T-helper 2 cell treated with Interferon-gamma antibody and Interleukin-4, amounts not matched to agents 5 μg/mL and 100 μg/mL, for 36 hours (primary cell): ENCODE measurements at regions not wholly inside any gene's neighbourhood (a gene's known extent, or its start where the extent isn't known, plus 50 kb on each side); places are given as distances from the start of the nearest gene placed in this dataset.

Experiments used
- DNase-seq: peaks from one replicate; pipeline ENCODE4 v3.0.0; 2021; ENCODE audit warnings: low spot score
- H3K27ac Mint-ChIP-seq: one replicate; pipeline ENCODE4 v1.8.0; 2021; ENCODE audit warnings: mild to moderate bottlenecking, mixed read lengths
- H3K27me3 Mint-ChIP-seq: one replicate; pipeline ENCODE4 v1.8.0; 2021; ENCODE audit warnings: low read depth, mixed read lengths
- H3K36me3 Mint-ChIP-seq: one replicate; pipeline ENCODE4 v1.8.0; 2021; ENCODE audit warnings: low read depth, mixed read lengths
- H3K4me1 Mint-ChIP-seq: one replicate; pipeline ENCODE4 v1.8.0; 2021; ENCODE audit warnings: low read depth, mixed read lengths
- H3K4me3 Mint-ChIP-seq: one replicate; pipeline ENCODE4 v1.8.0; 2022; ENCODE audit warnings: mild to moderate bottlenecking, moderate library complexity, mixed read lengths
- H3K9me3 Mint-ChIP-seq: one replicate; pipeline ENCODE4 v1.8.0; 2021; ENCODE audit warnings: mixed read lengths

DNA sequence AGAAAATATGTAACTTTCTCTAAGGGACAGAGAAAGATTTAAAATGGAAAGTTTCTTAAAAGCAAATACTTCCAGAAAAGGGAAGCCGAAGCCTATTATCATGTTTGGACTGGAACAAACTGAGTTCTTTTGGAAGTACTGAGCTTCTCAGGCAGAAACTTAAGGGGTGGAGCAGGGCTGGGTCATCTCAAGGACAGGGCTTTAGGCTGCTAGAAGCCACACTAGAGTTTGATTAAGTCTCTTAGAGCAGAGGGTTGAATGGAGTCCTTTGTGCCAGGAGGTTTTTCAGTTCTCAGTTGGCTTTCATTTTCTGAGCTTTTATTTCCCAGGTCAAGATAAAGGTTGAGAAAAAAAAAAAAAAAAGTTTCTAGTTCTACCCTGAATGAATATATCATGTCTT is 432.7 kb downstream of the SLITRK5 start:
- DNase-seq: no peak
- H3K27ac Mint-ChIP-seq: no peak overlapping the region
- H3K4me3 Mint-ChIP-seq: no peak overlapping the region
- no peaks in the 10 kb centered on the region for H3K36me3 Mint-ChIP-seq
- H3K9me3 Mint-ChIP-seq: peaks cover 18% of the 10 kb centered on the region
- H3K4me1 Mint-ChIP-seq: no peaks in the 10 kb centered on the region
- H3K27me3 Mint-ChIP-seq: no peaks in the 10 kb centered on the region

DNA sequence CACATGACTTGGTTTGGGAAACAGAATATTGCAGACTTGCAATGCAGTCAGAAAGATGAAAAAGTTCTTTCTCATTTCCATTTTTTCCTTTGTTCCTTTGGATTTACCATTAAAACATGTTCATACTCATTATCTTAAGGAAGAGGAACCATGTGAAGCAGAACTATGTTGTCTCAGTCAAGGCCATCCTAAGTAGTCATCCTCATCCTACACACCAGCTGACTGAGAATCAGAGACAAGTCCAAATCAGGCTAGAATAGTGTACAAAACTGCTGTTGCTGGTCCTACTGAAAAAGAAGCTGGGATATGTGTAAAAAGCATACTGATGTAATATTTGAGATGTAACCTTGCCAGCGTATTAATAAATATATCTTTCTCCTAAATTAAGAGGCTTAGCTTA is 433.4 kb downstream of the SLITRK5 start:
- Mint-ChIP-seq H3K27ac (no peak overlapping the region), H3K4me1 (no peaks in the 10 kb centered on the region), H3K4me3 (no peak overlapping the region), H3K27me3 (no peaks in the 10 kb centered on the region), H3K9me3 (peaks cover 18% of the 10 kb centered on the region), H3K36me3 (no peaks in the 10 kb centered on the region)
- DNase-seq: no peak

DNA sequence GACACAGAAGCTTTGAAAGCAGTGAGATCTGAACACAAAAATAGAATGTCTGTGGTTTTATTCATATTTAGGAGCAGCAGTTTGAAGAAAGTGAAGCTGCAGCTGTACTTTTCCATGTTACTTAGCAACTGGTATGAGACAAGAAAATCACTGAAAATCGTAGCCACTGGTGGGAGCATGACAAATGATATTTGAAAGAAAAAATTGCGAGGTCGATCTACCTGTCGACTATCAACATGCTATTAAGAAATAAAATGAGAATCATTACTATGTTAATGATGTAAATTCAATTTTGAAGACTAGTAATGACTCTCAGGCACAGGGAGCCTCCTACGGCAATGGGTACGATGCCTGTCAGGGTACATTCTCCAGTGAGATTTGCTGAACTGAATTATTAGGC is 436.4 kb downstream of the SLITRK5 start:
- no peaks in the 10 kb centered on the region for H3K36me3 Mint-ChIP-seq
- H3K4me1 Mint-ChIP-seq: no peaks in the 10 kb centered on the region
- DNase-seq: no peak
- H3K27ac Mint-ChIP-seq: no peak overlapping the region
- H3K9me3 Mint-ChIP-seq: peaks cover 5% of the 10 kb centered on the region
- H3K27me3 Mint-ChIP-seq: no peaks in the 10 kb centered on the region
- no peak overlapping the region for H3K4me3 Mint-ChIP-seq

DNA sequence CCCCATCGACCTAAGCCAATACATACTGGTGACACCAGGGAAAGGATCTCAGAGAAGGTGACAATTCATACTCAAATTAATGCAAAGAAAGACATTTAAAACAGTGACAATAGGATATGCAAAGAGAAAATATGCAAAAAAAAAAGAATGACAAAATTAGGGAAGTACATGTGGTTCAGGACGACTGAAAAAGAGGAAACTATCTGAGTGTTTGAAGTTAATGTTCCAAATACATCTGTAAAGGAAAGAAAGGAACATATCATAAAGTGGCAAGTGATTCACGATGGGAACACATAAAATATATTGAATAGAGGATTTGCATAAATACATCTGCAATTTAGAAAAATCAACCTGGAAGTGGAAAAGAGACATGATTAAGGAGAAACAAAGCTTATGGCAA is 441.4 kb downstream of the SLITRK5 start:
- Mint-ChIP-seq H3K27ac (no peak overlapping the region), H3K36me3 (no peaks in the 10 kb centered on the region), H3K4me3 (no peak overlapping the region), H3K4me1 (no peaks in the 10 kb centered on the region), H3K9me3 (peaks cover 4% of the 10 kb centered on the region), H3K27me3 (no peaks in the 10 kb centered on the region)
- no peak for DNase-seq

DNA sequence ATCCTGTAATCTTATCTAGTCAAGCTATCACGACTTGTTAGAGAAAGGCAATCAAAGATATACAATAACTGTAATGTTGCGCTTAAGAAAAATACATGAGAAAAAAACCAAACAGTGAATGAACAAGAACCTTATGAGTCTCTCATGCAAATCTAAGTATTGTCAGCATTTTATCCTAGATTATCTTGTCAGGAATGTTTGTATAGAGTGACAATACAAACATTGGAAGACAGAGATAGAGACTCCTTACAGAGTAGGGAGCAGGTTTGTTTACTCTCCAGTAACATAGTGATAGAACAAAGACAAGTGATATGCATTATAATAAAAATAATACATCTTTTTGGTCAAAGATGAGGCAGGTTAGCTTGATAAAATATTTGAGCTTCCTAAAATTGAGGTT is 444.8 kb downstream of the SLITRK5 start:
- peaks cover 9% of the 10 kb centered on the region for H3K9me3 Mint-ChIP-seq
- H3K4me1 Mint-ChIP-seq: no peaks in the 10 kb centered on the region
- H3K4me3 Mint-ChIP-seq: no peak overlapping the region

DNA sequence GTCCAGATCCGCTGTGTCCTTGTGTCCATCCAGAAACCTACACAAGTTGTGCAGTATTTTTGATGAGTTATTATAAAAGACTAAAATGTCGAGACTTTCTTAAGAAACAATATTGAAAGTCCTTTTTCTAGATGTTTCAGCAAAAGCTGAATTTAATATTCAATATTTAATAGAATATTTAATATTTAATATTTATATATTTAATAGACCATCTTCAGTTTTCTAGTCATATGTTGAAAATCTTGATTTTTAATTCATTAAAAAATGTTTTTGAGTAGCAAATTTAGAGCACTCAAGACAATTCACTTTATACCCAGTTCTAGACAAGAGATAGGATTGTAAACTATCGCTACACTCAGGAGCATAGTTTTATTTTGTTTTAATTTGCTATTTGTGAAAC is 447.8 kb downstream of the SLITRK5 start:
- DNase-seq: no peak
- no peak overlapping the region for H3K4me3 Mint-ChIP-seq
- H3K27me3 Mint-ChIP-seq: no peaks in the 10 kb centered on the region
- H3K9me3 Mint-ChIP-seq: peaks cover 16% of the 10 kb centered on the region
- H3K36me3 Mint-ChIP-seq: no peaks in the 10 kb centered on the region
- H3K27ac Mint-ChIP-seq: no peak overlapping the region
- no peaks in the 10 kb centered on the region for H3K4me1 Mint-ChIP-seq

More for the DNA sequence above, 444.8 kb downstream of the SLITRK5 start:
- no peak for DNase-seq
- no peak overlapping the region for H3K27ac Mint-ChIP-seq
- H3K27me3 Mint-ChIP-seq: no peaks in the 10 kb centered on the region
- H3K36me3 Mint-ChIP-seq: no peaks in the 10 kb centered on the region

DNA sequence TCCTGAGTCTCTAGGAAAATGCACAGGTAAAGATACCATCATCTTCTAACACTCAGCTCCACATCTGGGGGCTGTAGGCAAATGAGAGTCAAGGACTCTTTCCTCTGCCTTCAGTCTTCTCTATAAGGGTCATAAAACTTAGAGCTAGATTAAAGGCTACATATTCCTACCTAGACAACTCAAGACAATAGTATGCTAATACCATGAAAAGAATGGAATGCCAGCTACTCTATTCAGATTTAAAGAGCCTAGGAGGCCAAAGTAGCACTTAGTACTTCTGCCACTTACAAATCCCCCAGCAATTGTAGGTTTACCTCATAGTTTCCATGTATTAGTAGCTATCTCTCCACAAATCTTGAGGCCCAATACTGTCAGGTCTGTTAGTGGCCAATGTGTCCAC is 453.0 kb downstream of the SLITRK5 start:
- H3K4me1 Mint-ChIP-seq: no peaks in the 10 kb centered on the region
- H3K27me3 Mint-ChIP-seq: no peaks in the 10 kb centered on the region
- peaks cover 23% of the 10 kb centered on the region for H3K9me3 Mint-ChIP-seq
- DNase-seq: no peak
- H3K4me3 Mint-ChIP-seq: no peak overlapping the region
- no peaks in the 10 kb centered on the region for H3K36me3 Mint-ChIP-seq
- no peak overlapping the region for H3K27ac Mint-ChIP-seq

DNA sequence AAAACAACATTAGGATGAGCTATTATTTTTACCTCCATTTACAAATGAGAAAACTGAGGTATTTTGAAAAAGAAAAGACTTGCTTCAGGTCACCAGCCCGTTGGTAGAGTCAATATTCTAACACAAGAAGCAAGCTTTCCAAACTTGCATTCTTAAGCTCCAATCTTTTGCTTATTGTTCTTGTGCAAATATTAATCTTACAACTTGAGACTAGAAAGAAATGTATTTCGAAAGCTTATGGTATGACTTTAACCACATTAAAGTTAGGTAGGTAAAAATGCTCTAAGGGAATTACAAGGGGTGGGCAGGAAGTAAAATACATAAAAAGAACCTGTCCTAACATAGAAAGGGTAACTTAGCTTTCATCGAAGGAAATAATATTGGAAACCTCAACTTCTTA is 453.9 kb downstream of the SLITRK5 start:
- Mint-ChIP-seq H3K9me3 (peaks cover 23% of the 10 kb centered on the region), H3K36me3 (no peaks in the 10 kb centered on the region), H3K27ac (no peak overlapping the region), H3K27me3 (no peaks in the 10 kb centered on the region), H3K4me1 (no peaks in the 10 kb centered on the region), H3K4me3 (no peak overlapping the region)
- DNase-seq: no peak

DNA sequence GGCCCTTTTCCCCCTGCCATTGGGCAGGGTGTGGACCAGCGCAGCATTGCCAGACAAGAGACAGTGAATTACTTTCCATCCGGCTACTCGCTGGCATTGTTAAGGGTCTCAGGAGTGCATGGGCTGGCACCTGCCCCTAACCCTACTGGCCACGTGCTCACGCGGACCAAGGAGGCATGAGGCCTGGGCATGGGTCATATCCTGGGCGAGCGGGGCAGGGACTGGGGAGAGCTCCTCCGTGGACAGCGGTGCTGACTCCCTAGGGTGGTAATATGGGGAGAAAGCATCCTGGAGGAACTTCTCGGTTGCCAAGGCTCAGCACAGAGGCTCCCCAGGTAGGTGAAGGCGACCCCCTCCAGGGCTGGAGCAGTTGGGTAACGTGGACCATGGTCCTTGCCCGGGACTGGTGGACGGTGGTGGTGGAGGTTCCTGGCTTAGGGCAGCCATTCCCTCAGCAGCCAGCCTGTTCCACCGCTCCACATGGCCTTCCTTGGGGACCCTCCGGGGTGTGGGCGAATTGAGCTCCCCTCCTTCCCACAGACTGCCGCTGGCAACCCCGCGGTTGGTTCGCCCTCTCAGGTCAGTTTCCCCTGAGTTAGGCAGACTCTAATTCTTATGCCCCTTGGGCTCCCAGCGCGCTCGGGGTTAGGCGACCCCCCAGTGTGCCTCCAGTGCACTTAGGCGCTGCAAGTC is 465.1 kb downstream of the SLITRK5 start:
- no peaks in the 10 kb centered on the region for H3K4me1 Mint-ChIP-seq
- no peak overlapping the region for H3K27ac Mint-ChIP-seq
- no peak for DNase-seq
- no peaks in the 10 kb centered on the region for H3K36me3 Mint-ChIP-seq
- H3K9me3 Mint-ChIP-seq: peaks cover 26% of the 10 kb centered on the region
- H3K27me3 Mint-ChIP-seq: no peaks in the 10 kb centered on the region
- no peak overlapping the region for H3K4me3 Mint-ChIP-seq

DNA sequence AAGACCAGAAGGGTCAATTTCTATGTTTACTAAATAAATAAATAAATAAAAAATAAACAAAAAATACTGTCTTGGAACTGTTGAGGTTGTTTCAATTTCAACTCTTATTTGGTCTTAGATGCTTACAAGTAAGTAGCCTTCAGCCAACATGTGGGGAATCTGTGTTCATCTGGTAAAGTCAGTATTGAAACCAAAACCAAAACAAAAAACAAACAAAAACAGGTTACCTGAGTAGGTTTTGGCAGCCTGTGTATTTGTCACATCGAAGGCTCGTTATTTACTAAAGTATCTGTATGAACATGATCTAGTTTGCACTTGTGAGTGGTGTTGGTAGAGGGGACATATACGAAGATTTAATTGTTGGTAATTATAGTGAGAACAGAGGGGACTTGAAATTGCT is 471.5 kb downstream of the SLITRK5 start:
- no peaks in the 10 kb centered on the region for H3K27me3 Mint-ChIP-seq
- no peak for DNase-seq
- H3K36me3 Mint-ChIP-seq: no peaks in the 10 kb centered on the region
- H3K4me3 Mint-ChIP-seq: no peak overlapping the region
- no peaks in the 10 kb centered on the region for H3K4me1 Mint-ChIP-seq
- H3K9me3 Mint-ChIP-seq: peaks cover 27% of the 10 kb centered on the region
- no peak overlapping the region for H3K27ac Mint-ChIP-seq

DNA sequence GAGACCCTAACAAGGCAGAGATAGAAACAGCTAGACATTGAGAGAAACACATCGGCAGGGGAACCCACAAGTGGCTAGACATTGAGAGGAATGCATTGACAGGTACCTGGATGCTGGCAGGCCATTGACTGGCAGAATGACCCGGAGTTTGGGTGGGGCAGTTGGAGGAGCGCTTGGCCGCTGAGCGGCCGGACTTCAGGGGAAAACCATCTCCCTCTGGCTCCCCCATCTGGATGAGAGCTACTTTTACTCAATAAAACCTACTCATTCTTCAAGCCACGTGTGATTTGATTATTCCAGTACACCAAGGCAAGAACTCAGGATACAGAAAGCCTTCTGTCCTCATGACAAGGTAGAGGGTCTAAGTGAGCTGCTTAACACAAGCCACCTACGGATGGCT is 473.4 kb downstream of the SLITRK5 start:
- Mint-ChIP-seq H3K4me3 (no peak overlapping the region), H3K36me3 (no peaks in the 10 kb centered on the region), H3K9me3 (peaks cover 25% of the 10 kb centered on the region), H3K27me3 (no peaks in the 10 kb centered on the region), H3K4me1 (no peaks in the 10 kb centered on the region), H3K27ac (no peak overlapping the region)
- no peak for DNase-seq

DNA sequence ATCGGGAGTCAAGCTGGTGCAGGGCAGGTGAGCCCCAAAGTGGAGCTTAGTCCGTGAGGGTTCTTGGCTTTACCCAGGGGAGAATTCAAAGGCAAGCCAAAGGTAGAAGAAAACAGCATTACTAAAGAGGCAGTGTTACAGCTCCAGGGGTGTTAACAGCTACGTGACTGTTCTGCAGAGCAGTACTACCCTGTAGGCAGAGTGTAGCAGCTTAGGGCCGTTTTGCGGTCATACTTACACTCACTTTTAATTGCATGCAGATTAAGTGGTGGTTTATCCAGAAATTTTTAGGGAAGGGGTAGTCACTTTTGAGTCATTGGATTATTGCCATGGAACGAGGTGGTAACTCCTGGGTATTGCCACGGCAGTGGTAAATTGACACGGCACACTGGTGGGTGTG is 482.2 kb downstream of the SLITRK5 start:
- Mint-ChIP-seq H3K9me3 (peaks cover 22% of the 10 kb centered on the region), H3K4me3 (no peak overlapping the region), H3K36me3 (no peaks in the 10 kb centered on the region), H3K4me1 (no peaks in the 10 kb centered on the region), H3K27ac (no peak overlapping the region), H3K27me3 (no peaks in the 10 kb centered on the region)
- DNase-seq: no peak

DNA sequence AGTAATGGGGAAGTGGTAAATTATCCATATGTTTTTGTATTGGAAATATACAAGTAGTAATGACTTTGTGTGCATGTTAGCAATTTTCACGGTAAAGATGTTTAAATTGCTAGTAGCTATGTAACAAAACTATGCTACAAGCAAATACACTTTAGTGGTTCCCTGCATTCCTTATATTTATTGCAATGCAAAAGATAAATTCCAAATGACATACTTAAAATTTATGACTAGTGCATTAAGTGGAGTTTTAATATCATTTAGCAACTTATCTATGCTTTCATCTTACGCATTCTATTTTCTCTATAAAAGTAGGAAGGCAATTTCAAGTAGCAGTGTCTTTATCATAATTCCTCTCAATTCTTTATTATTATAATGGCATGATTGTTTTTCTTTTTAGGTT is 482.8 kb downstream of the SLITRK5 start:
- Mint-ChIP-seq H3K9me3 (peaks cover 18% of the 10 kb centered on the region), H3K36me3 (no peaks in the 10 kb centered on the region)
- no peak for DNase-seq

DNA sequence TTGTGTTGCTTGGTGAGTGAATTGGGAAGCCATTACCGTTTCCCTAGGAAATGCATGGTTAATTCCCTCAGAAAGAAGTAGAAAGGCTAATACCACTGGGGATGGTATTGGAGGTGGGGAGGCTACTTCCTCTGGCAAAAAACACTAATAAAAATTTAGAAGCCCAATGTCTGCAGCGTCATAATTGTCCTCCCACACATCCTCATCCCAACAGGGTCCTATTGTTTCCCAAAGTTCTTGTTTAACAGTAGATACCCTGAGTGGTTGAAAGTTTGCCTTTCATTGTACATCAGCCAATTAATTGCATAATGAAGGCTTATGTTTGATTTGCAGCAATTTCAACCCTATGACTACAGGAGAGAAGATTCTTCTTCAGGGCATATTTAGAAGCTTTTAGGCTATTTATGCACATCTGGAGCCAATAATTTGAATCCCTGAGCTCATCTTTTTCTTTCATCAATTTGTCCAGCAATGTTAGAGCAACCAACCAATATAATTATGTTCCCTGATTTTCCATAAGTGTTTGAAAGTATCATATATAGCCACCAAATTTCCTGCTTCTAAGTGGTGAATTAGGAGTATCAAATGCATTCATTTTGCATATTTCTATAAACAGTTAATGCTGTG is 491.0 kb downstream of the SLITRK5 start:
- no peak for DNase-seq
- Mint-ChIP-seq H3K9me3 (peaks cover 10% of the 10 kb centered on the region), H3K4me3 (no peak overlapping the region), H3K4me1 (no peaks in the 10 kb centered on the region), H3K36me3 (no peaks in the 10 kb centered on the region), H3K27ac (no peak overlapping the region), H3K27me3 (no peaks in the 10 kb centered on the region)

More for the DNA sequence above, 482.8 kb downstream of the SLITRK5 start:
- Mint-ChIP-seq H3K4me1 (no peaks in the 10 kb centered on the region), H3K27me3 (no peaks in the 10 kb centered on the region), H3K27ac (no peak overlapping the region), H3K4me3 (no peak overlapping the region)

DNA sequence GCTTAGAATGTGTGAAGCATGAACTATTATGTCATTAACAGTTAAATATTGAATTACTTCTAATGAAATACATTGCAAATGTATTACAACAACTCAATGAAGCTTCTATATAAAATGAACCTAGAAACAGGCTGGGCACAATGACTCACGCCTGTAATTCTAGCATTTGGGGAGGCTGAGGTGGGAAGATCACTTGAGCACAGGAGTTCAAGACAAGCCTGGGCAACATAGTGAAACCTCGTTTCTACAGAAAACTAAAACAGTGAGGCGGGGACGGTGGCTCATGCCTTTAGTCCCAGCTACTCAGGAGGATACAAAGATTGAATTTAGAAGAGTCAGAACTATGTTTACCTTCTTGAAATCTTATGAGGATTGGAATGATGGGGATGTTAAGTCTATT is 505.1 kb downstream of the SLITRK5 start:
- Mint-ChIP-seq H3K36me3 (no peaks in the 10 kb centered on the region), H3K27ac (no peak overlapping the region), H3K4me1 (no peaks in the 10 kb centered on the region), H3K9me3 (peaks cover 19% of the 10 kb centered on the region), H3K27me3 (no peaks in the 10 kb centered on the region), H3K4me3 (no peak overlapping the region)
- no peak for DNase-seq
